ENCODE measurements at regions not wholly inside any gene's neighbourhood (a gene's known extent, or its start where the extent isn't known, plus 50 kb on each side); places are given as distances from the start of the nearest gene placed in this dataset.

DNA sequence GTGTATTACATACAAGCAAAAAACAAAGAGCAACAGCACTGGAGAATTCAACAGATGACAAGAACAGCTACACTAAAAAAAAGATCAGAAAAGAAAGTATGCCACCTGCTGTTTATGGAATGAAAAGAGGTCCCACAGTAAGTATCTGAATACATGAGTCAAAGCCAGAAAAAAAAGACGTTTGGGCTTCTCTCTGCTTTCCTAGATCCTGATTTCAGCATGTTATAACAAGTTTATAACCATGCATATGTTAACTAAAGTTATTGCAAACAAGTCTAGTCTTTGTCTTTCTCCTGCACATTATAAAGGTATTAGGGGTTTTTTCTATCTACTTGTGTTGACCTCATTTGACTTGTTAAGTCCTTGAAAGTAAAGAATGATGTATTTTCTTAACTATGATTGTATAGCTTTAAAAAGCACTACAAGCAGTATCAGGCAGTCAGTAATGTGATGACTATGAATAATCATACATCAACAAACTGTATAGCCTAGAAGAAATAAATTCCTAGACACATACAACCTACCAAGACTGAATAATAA lies 108.5 kb upstream of the COL5A2 start:
- no peaks in the 10 kb centered on the region for H3K4me1 ChIP-seq
- TF ChIP-seq POLR2A (IDR thresholded peaks at IDR 0.05) = no peak
- TF ChIP-seq, protein P1, sequence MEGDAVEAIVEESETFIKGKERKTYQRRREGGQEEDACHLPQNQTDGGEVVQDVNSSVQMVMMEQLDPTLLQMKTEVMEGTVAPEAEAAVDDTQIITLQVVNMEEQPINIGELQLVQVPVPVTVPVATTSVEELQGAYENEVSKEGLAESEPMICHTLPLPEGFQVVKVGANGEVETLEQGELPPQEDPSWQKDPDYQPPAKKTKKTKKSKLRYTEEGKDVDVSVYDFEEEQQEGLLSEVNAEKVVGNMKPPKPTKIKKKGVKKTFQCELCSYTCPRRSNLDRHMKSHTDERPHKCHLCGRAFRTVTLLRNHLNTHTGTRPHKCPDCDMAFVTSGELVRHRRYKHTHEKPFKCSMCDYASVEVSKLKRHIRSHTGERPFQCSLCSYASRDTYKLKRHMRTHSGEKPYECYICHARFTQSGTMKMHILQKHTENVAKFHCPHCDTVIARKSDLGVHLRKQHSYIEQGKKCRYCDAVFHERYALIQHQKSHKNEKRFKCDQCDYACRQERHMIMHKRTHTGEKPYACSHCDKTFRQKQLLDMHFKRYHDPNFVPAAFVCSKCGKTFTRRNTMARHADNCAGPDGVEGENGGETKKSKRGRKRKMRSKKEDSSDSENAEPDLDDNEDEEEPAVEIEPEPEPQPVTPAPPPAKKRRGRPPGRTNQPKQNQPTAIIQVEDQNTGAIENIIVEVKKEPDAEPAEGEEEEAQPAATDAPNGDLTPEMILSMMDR (IDR thresholded peaks at IDR 0.05) = peak in 1 of 3 experiments; percentile 19
- no peak for DNase-seq
- H3K9me3 ChIP-seq = no peaks in the 10 kb centered on the region
- intact Hi-C loops (cut with DNase I; ENCODE audit: low total_unique reads) = no loop called here
- H3K36me3 ChIP-seq (ENCODE audit: low read depth, missing control alignments) = no peaks in the 10 kb centered on the region
- no peaks in the 10 kb centered on the region for H3K27me3 ChIP-seq
- WGBS, 2 donors = 15 to 17% methylated on average over 1 of the region's 1 CpG
- no peak overlapping the region for H3K27ac ChIP-seq
- no peak overlapping the region for H3K4me3 ChIP-seq

DNA sequence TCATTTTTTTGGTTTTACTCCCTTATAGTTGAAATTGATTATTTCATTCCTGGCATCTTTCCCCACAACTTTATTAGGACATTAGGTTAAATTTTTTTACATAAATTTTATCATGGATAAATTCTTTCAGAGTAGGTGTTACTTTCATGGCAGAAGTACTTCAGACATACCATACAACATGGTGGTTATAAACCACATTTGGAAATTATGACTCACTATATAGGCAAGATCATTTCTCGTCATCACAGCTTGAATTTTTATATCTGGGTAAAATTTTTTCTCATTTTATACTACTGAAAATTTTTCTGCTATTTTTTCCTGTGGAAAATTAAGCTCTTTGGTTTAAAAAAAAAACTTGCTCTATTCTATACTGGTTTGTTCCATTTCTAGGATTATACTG lies 111.9 kb upstream of the COL5A2 start:
- Histone ChIP-seq H3K4me1 (no peaks in the 10 kb centered on the region), H3K27ac (no peak overlapping the region), H3K36me3 (ENCODE audit: low read depth, missing control alignments) (no peaks in the 10 kb centered on the region), H3K27me3 (no peaks in the 10 kb centered on the region), H3K9me3 (no peaks in the 10 kb centered on the region), H3K4me3 (no peak overlapping the region)
- WGBS, 2 donors = 88 to 92% methylated on average over 1 of the region's 1 CpG
- intact Hi-C loops (cut with DNase I; ENCODE audit: low total_unique reads) = no loop called here
- no peak for TF ChIP-seq POLR2A (IDR thresholded peaks at IDR 0.05)
- TF ChIP-seq, protein P1 (IDR thresholded peaks at IDR 0.05) = no peak
- no peak for DNase-seq

DNA sequence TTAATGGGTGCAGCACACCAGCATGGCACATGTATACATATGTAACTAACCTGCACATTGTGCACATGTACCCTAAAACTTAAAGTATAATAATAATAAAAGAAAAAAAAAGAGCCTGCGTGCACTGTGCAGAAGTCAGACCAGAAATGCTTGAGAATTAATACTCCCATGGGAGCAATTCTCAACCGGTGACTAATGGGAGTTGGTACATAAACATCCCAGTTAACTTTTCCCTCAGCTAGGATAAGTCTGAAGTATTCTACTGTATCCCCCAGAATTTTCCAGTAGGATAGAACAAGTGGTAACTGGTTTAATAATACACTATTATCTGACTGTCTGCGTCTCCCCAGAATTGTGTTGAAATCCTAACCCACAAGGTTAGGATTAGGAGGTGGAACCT lies 113.6 kb upstream of the COL5A2 start:
- DNase-seq = no peak
- Histone ChIP-seq H3K4me3 (no peak overlapping the region), H3K36me3 (ENCODE audit: low read depth, missing control alignments) (no peaks in the 10 kb centered on the region), H3K4me1 (no peaks in the 10 kb centered on the region), H3K27me3 (no peaks in the 10 kb centered on the region), H3K27ac (no peak overlapping the region), H3K9me3 (no peaks in the 10 kb centered on the region)
- 72 to 83% methylated on average over 3 of the region's 3 CpGs for WGBS, 2 donors
- TF ChIP-seq, protein P1 (IDR thresholded peaks at IDR 0.05) = no peak
- TF ChIP-seq POLR2A (IDR thresholded peaks at IDR 0.05) = no peak
- intact Hi-C loops (cut with DNase I; ENCODE audit: low total_unique reads) = no loop called here

DNA sequence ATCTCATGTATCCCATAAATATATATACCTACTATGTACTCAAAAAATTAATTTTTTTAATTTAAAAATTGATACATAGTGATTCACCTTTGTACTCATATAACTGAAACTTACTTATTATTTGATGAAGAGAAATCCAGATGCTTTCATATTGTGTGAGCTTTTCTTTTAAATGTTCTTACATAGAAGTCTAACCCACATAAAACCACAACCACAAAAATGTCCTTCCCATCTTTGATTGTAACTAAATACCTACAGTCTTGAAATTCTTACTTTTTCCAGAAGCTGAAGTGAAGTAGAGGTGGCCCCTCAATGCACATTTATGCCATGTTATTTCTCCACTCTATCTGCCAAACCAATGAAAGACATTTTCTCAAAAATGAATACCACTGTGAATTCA lies 117.9 kb upstream of the COL5A2 start:
- TF ChIP-seq, protein P1 (IDR thresholded peaks at IDR 0.05) = no peak
- no peak for TF ChIP-seq POLR2A (IDR thresholded peaks at IDR 0.05)
- no peaks in the 10 kb centered on the region for H3K4me1 ChIP-seq
- no peak for DNase-seq

DNA sequence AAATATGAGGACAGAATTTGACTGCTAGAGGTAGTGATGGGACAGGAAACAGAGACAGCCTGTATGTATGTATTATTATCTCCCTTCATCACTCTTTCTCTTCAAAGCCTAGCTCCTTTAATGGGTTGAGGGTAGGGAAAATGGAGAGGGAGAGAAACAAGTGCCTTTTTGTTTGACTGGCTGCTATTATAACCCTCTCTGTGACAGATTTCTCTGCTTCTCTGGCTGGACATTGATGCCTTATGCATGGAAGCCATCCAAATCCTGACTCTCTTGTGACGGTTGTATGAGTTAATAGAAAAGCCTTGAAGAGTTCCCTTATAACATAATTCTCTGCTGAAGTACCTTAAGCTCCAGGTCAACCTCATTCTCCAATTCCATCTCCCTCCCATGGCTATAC lies 118.5 kb upstream of the COL5A2 start:
- no peak for DNase-seq
- no peak overlapping the region for H3K27ac ChIP-seq
- intact Hi-C loops (cut with DNase I; ENCODE audit: low total_unique reads) = no loop called here
- no peaks in the 10 kb centered on the region for H3K27me3 ChIP-seq
- no peaks in the 10 kb centered on the region for H3K4me1 ChIP-seq
- TF ChIP-seq, protein P1 (IDR thresholded peaks at IDR 0.05) = no peak
- no peak for TF ChIP-seq POLR2A (IDR thresholded peaks at IDR 0.05)
- H3K36me3 ChIP-seq (ENCODE audit: low read depth, missing control alignments) = no peaks in the 10 kb centered on the region
- no peaks in the 10 kb centered on the region for H3K9me3 ChIP-seq
- H3K4me3 ChIP-seq = no peak overlapping the region
- WGBS, 2 donors = 77 to 80% methylated on average over 1 of the region's 1 CpG

More for the DNA sequence above, 117.9 kb upstream of the COL5A2 start:
- Histone ChIP-seq H3K27ac (no peak overlapping the region), H3K9me3 (no peaks in the 10 kb centered on the region), H3K27me3 (no peaks in the 10 kb centered on the region), H3K4me3 (no peak overlapping the region), H3K36me3 (ENCODE audit: low read depth, missing control alignments) (no peaks in the 10 kb centered on the region)
- intact Hi-C loops (cut with DNase I; ENCODE audit: low total_unique reads) = no loop called here
